Glutamatergic neuron (in vitro differentiated cells): ENCODE measurements at regions not wholly inside any gene's neighbourhood (a gene's known extent, or its start where the extent isn't known, plus 50 kb on each side); places are given as distances from the start of the nearest gene placed in this dataset.
"Not testable (repeated sequence)": the region's sequence is repeated elsewhere in the genome, so short reads cannot be mapped to it uniquely, and the experiment has no call there.

Experiments
- DNase-seq: peaks from one replicate; pipeline ENCODE4 v3.0.0; 2022
- H3K27ac Mint-ChIP-seq: one replicate; pipeline ENCODE4 v1.8.0; 2020; ENCODE audit warnings: mild to moderate bottlenecking, mixed read lengths, inconsistent platforms; ENCODE audit not compliant: unreplicated experiment
- H3K27me3 Mint-ChIP-seq: one replicate; pipeline ENCODE4 v1.8.0; 2020; ENCODE audit warnings: mild to moderate bottlenecking, moderate library complexity, mixed read lengths, inconsistent platforms; ENCODE audit not compliant: unreplicated experiment
- H3K36me3 Mint-ChIP-seq: one replicate; pipeline ENCODE4 v1.8.0; 2020; ENCODE audit warnings: mild to moderate bottlenecking, mixed read lengths, inconsistent platforms; ENCODE audit not compliant: unreplicated experiment
- H3K4me1 Mint-ChIP-seq: one replicate; pipeline ENCODE4 v1.8.0; 2020; ENCODE audit warnings: mild to moderate bottlenecking, low read depth, mixed read lengths, inconsistent platforms; ENCODE audit not compliant: unreplicated experiment
- H3K4me3 Mint-ChIP-seq: one replicate; pipeline ENCODE4 v1.8.0; 2020; ENCODE audit warnings: mild to moderate bottlenecking, mixed read lengths, inconsistent platforms; ENCODE audit not compliant: unreplicated experiment
- H3K9me3 Mint-ChIP-seq: one replicate; pipeline ENCODE4 v1.8.0; 2020; ENCODE audit warnings: mild to moderate bottlenecking, moderate library complexity, mixed read lengths, inconsistent platforms; ENCODE audit not compliant: unreplicated experiment
- TF ChIP-seq, protein P1 (sequence below): fragments of 200-600 bp; sonication (generic); IDR thresholded peaks from one replicate; pipeline ENCODE4 v1.5.0; 2021; ENCODE audit not compliant: partially characterized antibody, unreplicated experiment

DNA sequence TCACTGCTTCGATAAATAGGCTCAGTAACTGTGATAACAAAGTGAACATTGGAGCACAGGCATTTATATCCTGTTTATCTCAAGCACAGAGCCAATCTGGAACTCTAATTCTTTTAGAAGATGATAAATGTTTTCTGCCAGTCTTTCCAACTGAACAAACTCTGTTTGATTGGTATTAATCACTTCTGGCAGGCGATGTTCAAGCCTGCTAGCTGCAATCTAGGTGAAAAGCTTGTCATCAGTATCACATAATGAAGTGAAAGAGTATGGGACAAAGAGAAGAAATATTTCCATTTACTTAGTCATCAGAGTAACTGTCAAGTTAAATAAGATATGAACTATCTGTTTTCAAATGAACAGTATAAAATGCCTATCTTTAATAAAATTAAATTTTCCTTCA, 577.3 kb downstream of the VGLL3 start:
- H3K27me3 Mint-ChIP-seq: no peaks in the 10 kb centered on the region
- TF ChIP-seq, protein P1, sequence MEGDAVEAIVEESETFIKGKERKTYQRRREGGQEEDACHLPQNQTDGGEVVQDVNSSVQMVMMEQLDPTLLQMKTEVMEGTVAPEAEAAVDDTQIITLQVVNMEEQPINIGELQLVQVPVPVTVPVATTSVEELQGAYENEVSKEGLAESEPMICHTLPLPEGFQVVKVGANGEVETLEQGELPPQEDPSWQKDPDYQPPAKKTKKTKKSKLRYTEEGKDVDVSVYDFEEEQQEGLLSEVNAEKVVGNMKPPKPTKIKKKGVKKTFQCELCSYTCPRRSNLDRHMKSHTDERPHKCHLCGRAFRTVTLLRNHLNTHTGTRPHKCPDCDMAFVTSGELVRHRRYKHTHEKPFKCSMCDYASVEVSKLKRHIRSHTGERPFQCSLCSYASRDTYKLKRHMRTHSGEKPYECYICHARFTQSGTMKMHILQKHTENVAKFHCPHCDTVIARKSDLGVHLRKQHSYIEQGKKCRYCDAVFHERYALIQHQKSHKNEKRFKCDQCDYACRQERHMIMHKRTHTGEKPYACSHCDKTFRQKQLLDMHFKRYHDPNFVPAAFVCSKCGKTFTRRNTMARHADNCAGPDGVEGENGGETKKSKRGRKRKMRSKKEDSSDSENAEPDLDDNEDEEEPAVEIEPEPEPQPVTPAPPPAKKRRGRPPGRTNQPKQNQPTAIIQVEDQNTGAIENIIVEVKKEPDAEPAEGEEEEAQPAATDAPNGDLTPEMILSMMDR: no peak

DNA sequence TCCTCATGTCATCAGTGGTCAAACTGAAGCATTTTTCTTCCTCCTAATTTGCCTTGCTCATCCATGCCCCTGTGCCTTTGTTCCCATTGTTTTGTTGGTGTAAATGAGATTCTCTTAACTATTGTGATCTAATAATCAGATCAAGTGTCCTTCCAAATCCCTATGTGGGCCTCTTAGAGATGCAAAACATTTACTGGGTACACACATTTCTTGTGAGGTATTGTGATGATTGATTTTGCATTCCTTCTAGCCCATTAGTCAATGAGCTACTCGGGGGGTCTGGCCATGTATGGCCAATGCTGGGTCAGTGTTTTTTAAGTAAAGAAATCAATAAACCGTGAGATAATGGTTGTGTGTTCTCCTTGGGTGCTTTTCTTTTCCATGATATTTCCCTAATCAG, 580.4 kb downstream of the VGLL3 start:
- Mint-ChIP-seq H3K27ac (peak overlapping the region; percentile 60), H3K4me1 (peaks cover 25% of the 10 kb centered on the region), H3K36me3 (no peaks in the 10 kb centered on the region), H3K4me3 (peak overlapping the region; percentile 10), H3K9me3 (no peaks in the 10 kb centered on the region), H3K27me3 (peaks cover 2% of the 10 kb centered on the region)
- TF ChIP-seq, protein P1: no peak
- DNase-seq: peak; percentile 18

More for the DNA sequence above, 577.3 kb downstream of the VGLL3 start:
- DNase-seq: no peak
- Mint-ChIP-seq H3K27ac (no peak overlapping the region), H3K4me3 (no peak overlapping the region), H3K36me3 (no peaks in the 10 kb centered on the region), H3K9me3 (no peaks in the 10 kb centered on the region), H3K4me1 (peaks cover 17% of the 10 kb centered on the region)

DNA sequence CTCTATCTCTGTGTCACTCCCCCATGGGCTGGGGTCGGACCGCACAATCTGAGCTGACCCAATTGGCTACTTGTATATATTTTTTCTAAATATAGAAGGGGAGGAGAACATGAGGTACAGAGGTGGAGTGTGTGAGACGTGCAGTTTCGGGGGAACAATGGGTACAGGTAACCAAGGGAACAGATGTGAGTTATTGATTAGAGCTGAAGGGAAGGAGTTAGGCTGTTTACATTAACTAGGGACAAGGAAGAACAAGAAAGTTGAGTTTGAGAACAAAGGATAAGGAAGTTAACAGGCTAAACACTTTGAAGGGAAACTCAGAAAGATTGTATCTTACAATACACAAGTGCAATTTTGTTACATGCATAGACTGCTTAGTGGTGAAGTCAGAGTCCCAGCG, 601.2 kb downstream of the VGLL3 start:
- H3K27me3 Mint-ChIP-seq, H3K9me3 Mint-ChIP-seq, H3K27ac Mint-ChIP-seq, H3K4me3 Mint-ChIP-seq, DNase-seq, H3K36me3 Mint-ChIP-seq: not testable (repeated sequence)
- H3K4me1 Mint-ChIP-seq: peaks cover 11% of the 10 kb centered on the region

DNA sequence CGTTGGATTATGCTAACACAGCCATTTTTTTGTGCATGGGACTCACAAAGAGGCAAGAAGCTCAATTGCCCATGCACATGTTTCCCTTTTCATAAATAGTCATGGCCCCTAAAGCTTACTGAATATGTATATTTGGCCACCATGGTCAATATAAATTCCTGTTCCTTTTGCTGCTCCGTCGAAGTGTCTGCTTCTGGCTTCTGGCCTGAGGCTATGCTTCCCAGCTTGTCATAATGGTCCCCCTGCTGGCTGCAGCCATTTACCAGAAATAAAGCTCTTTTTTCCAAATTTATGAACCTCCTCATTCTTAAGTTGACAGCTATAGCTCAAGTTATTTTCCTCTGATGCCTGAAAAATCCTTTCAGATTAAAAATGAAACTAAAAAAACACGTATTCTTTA, 602.1 kb downstream of the VGLL3 start:
- no peak overlapping the region for H3K4me3 Mint-ChIP-seq
- no peaks in the 10 kb centered on the region for H3K27me3 Mint-ChIP-seq
- peaks cover 11% of the 10 kb centered on the region for H3K4me1 Mint-ChIP-seq
- DNase-seq: peak; percentile 30
- peaks cover 1% of the 10 kb centered on the region for H3K9me3 Mint-ChIP-seq
- TF ChIP-seq, protein P1: peak; percentile 24
- H3K27ac Mint-ChIP-seq: no peak overlapping the region
- H3K36me3 Mint-ChIP-seq: no peaks in the 10 kb centered on the region

DNA sequence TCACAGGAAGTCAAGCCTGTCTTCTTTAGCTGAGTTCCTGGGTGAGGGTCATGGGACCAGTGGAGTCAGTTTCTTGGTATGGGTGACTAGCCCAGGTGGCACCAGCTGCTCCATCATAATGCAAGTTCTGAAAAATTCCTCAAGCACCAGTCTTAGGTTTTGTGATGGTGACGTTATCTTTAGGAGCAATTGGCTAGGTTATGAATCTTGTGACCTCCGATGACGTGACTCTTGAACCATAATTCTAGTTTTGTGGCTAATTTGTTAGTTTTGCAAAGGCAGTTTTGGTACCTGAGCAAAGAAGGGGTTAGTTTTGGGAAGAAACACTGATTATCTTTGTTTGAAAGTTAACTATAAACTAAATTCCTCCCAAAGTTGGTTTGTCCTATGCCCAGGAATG, 608.4 kb downstream of the VGLL3 start:
- DNase-seq: no peak
- TF ChIP-seq, protein P1: no peak
- no peak overlapping the region for H3K27ac Mint-ChIP-seq
- H3K4me1 Mint-ChIP-seq: peaks cover 8% of the 10 kb centered on the region
- peaks cover 2% of the 10 kb centered on the region for H3K27me3 Mint-ChIP-seq
- no peaks in the 10 kb centered on the region for H3K36me3 Mint-ChIP-seq
- H3K9me3 Mint-ChIP-seq: no peaks in the 10 kb centered on the region
- H3K4me3 Mint-ChIP-seq: no peak overlapping the region

DNA sequence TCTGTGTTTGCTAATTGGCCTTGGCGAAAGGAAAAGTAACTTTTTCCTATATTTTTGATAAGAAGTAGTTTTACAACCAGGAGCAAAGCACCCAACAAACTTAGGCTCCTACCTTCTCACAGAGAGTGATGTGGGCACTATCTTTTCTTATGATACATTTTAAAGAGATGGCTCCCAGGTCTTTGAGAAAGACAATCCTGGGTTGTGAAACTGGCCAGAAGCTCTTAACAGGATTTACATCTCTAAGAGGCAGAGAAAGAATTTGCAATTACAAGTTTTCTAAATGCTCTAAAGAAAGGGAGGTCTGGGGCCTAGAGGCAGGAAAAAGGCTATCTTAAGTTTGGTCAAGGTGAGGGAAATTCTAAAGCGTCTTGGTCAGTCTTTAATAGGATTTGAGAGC, 609.7 kb downstream of the VGLL3 start:
- Mint-ChIP-seq H3K4me3 (no peak overlapping the region), H3K27ac (no peak overlapping the region), H3K9me3 (no peaks in the 10 kb centered on the region), H3K36me3 (no peaks in the 10 kb centered on the region), H3K4me1 (peaks cover under 1% of the 10 kb centered on the region), H3K27me3 (peaks cover 2% of the 10 kb centered on the region)
- no peak for DNase-seq
- TF ChIP-seq, protein P1: no peak
